PC-9 (cell line): ENCODE measurements at regions not wholly inside any gene's neighbourhood (a gene's known extent, or its start where the extent isn't known, plus 50 kb on each side); places are given as distances from the start of the nearest gene placed in this dataset.
"Not testable (repeated sequence)": the region's sequence is repeated elsewhere in the genome, so short reads cannot be mapped to it uniquely, and the experiment has no call there.

Experiments
- CTCF ChIP-seq: fragments of 200-600 bp; sonication (generic); conservative IDR thresholded peaks from 2 replicates; pipeline ENCODE4 v1.6.1; 2017; ENCODE audit warnings: mixed run types, antibody characterized with exemption, mild to moderate bottlenecking, moderate library complexity
- EZH2 ChIP-seq: fragments of 200-600 bp; sonication (generic); IDR thresholded peaks from 2 replicates; pipeline ENCODE4 v1.8.0; 2017; ENCODE audit warnings: antibody characterized with exemption, low read depth

GRCh38 chr4:175336570-175336969 lies 418.4 kb downstream of the ADAM29 start:
- TF ChIP-seq CTCF, EZH2: not testable (repeated sequence)
